Liver (tissue), 8 donors: ENCODE measurements at regions not wholly inside any gene's neighbourhood (a gene's known extent, or its start where the extent isn't known, plus 50 kb on each side); places are given as distances from the start of the nearest gene placed in this dataset.

Experiments
- DNase-seq: peaks from one replicate; pipeline ENCODE4 v3.0.0-alpha.2; 2017; ENCODE audit warnings: low spot score
- H3K27ac ChIP-seq, 2 donors: one replicate each; pipeline ENCODE4 v1.7.0; 2013; ENCODE audit warnings: inconsistent platforms in 2 of 2, low read length in 2 of 2, control low read depth in 1 of 2, low read depth in 1 of 2, mild to moderate bottlenecking in 1 of 2
- H3K27me3 ChIP-seq, 4 donors: one replicate each; pipeline versions ENCODE4 v1.6.1 to v1.7.0; 2013; ENCODE audit warnings: low read length in 3 of 4, inconsistent platforms in 1 of 4, mild to moderate bottlenecking in 1 of 4, moderate library complexity in 1 of 4; ENCODE audit not compliant: control insufficient read depth in 4 of 4, insufficient read depth in 4 of 4
- H3K36me3 ChIP-seq, 4 donors: one replicate each; pipeline versions ENCODE4 v1.6.1 to v1.7.0; 2013; ENCODE audit warnings: low read length in 3 of 4, mild to moderate bottlenecking in 3 of 4, low read depth in 1 of 4, moderate library complexity in 1 of 4; ENCODE audit not compliant: control insufficient read depth in 4 of 4, insufficient read depth in 3 of 4
- H3K4me1 ChIP-seq, 4 donors: one replicate each; pipeline versions ENCODE4 v1.6.1 to v1.7.0; 2013; ENCODE audit warnings: low read length in 3 of 4, mild to moderate bottlenecking in 3 of 4, moderate library complexity in 1 of 4; ENCODE audit not compliant: control insufficient read depth in 4 of 4, insufficient read depth in 4 of 4
- H3K4me3 ChIP-seq, 3 donors: one replicate each; pipeline versions ENCODE4 v1.6.1 to v1.7.0; 2013; ENCODE audit warnings: low read length in 3 of 3, control low read depth in 1 of 3, low read depth in 1 of 3, mild to moderate bottlenecking in 1 of 3
- H3K9ac ChIP-seq, 2 donors: one replicate each; pipeline ENCODE4 v1.7.0; 2013; ENCODE audit warnings: low read length in 2 of 2, mild to moderate bottlenecking in 2 of 2, moderate library complexity in 2 of 2, control low read depth in 1 of 2, low read depth in 1 of 2
- H3K9me3 ChIP-seq, 4 donors: one replicate each; pipeline versions ENCODE4 v1.6.1 to v1.7.0; 2013; ENCODE audit warnings: low read length in 3 of 4; ENCODE audit not compliant: control insufficient read depth in 4 of 4
- ATF3 ChIP-seq: IDR thresholded peaks from 2 replicates; pipeline ENCODE4 v1.6.1; 2016; ENCODE audit warnings: antibody characterized with exemption
- CTCF ChIP-seq: fragments of 150-350 bp; IDR thresholded peaks from 2 replicates; pipeline ENCODE4 v1.5.1; 2017; ENCODE audit warnings: improper control_type of control experiment, low read depth, low read length; ENCODE audit not compliant: missing input control
- EGR1 ChIP-seq, 2 donors: IDR thresholded peaks; 2 replicates each; pipeline ENCODE4 v1.6.1; 2016 to 2018; ENCODE audit warnings: antibody characterized with exemption in 2 of 2, low read depth in 2 of 2
- FOXA1 ChIP-seq: IDR thresholded peaks from 2 replicates; pipeline ENCODE4 v1.6.1; 2016; ENCODE audit warnings: antibody characterized with exemption
- FOXA2 ChIP-seq: IDR thresholded peaks from 2 replicates; pipeline ENCODE4 v1.6.1; 2016; ENCODE audit warnings: antibody characterized with exemption
- GABPA ChIP-seq, 2 donors: IDR thresholded peaks in 1 of 2; conservative IDR thresholded peaks in 1 of 2; 2 replicates each; pipeline ENCODE4 v1.6.1; 2016; ENCODE audit warnings: antibody characterized with exemption in 2 of 2, mild to moderate bottlenecking in 1 of 2, moderate library complexity in 1 of 2
- HNF4G ChIP-seq: IDR thresholded peaks from 2 replicates; pipeline ENCODE4 v1.6.1; 2016; ENCODE audit warnings: antibody characterized with exemption
- JUND ChIP-seq, 2 donors: IDR thresholded peaks; 2 replicates each; pipeline ENCODE4 v1.6.1; 2016; ENCODE audit warnings: antibody characterized with exemption in 2 of 2
- MAX ChIP-seq: IDR thresholded peaks from 2 replicates; pipeline ENCODE4 v1.6.1; 2016; ENCODE audit warnings: antibody characterized with exemption
- NR2F2 ChIP-seq: IDR thresholded peaks from 2 replicates; pipeline ENCODE4 v1.6.1; 2016; ENCODE audit warnings: antibody characterized with exemption
- RAD21 ChIP-seq, 2 donors: IDR thresholded peaks; 2 replicates each; pipeline ENCODE4 v1.6.1; 2016; ENCODE audit warnings: antibody characterized with exemption in 2 of 2, mild to moderate bottlenecking in 2 of 2
- REST ChIP-seq: IDR thresholded peaks from 2 replicates; pipeline ENCODE4 v1.6.1; 2016; ENCODE audit warnings: antibody characterized with exemption, mild to moderate bottlenecking
- RXRA ChIP-seq, 2 donors: IDR thresholded peaks; 2 replicates each; pipeline ENCODE4 v1.6.1; 2017 to 2018; ENCODE audit warnings: antibody characterized with exemption in 2 of 2, mild to moderate bottlenecking in 1 of 2
- SP1 ChIP-seq: IDR thresholded peaks from 2 replicates; pipeline ENCODE4 v1.6.1; 2018; ENCODE audit warnings: antibody characterized with exemption, mild to moderate bottlenecking
- TAF1 ChIP-seq: conservative IDR thresholded peaks from 2 replicates; pipeline ENCODE4 v1.6.1; 2016; ENCODE audit warnings: antibody characterized with exemption, mild to moderate bottlenecking
- YY1 ChIP-seq: IDR thresholded peaks from 2 replicates; pipeline ENCODE4 v1.6.1; 2016; ENCODE audit warnings: antibody characterized with exemption, mild to moderate bottlenecking
- ZBTB33 ChIP-seq: IDR thresholded peaks from 2 replicates; pipeline ENCODE4 v1.6.1; 2016; ENCODE audit warnings: antibody characterized with exemption
- WGBS: extraction: QIAGEN DNeasy Blood & Tissue Kit; methylation state at CpG from one replicate; pipeline ENCODE4 v1.1.7; 2013; 5-methylcytosine and 5-hydroxymethylcytosine counted together
- donor health status: healthy.
- donor health status: healthy.
- donor health status: healthy.
- donor health status: healthy.
- donor health status: healthy.

- no peak overlapping the region for H3K27ac ChIP-seq
- H3K9ac ChIP-seq, result no peak overlapping the region
- no peaks in the 10 kb centered on the region for H3K9me3 ChIP-seq
- TF ChIP-seq FOXA2 (no peak), YY1 (no peak), JUND (IDR thresholded peaks at IDR 0.05) (no peak), CTCF (no peak)
- H3K4me3 ChIP-seq, result no peak overlapping the region
- WGBS, result 88% methylated on average over 7 of the region's 7 CpGs
- no peaks in the 10 kb centered on the region for H3K4me1 ChIP-seq
- H3K36me3 ChIP-seq, result no peaks in the 10 kb centered on the region
- H3K27me3 ChIP-seq, result no peaks in the 10 kb centered on the region
- no peak for DNase-seq
These were observed 165.2 kb downstream of the TRIB2 start for GRCh38 chr2:12881952-12882351.

- Histone ChIP-seq H3K9ac (no peak overlapping the region), H3K4me1 (no peaks in the 10 kb centered on the region), H3K27me3 (no peaks in the 10 kb centered on the region), H3K36me3 (no peaks in the 10 kb centered on the region), H3K27ac (no peak overlapping the region), H3K9me3 (no peaks in the 10 kb centered on the region), H3K4me3 (no peak overlapping the region)
- 36% methylated on average over 2 of the region's 2 CpGs for WGBS
- TF ChIP-seq YY1, result no peak
- no peak for TF ChIP-seq ZBTB33
- no peak for TF ChIP-seq MAX
- TF ChIP-seq FOXA1, result no peak
- TF ChIP-seq TAF1, result no peak
- no peak for TF ChIP-seq RXRA (IDR thresholded peaks at IDR 0.05)
- no peak for TF ChIP-seq NR2F2
- no peak for TF ChIP-seq JUND (IDR thresholded peaks at IDR 0.05)
- no peak for TF ChIP-seq ATF3
- TF ChIP-seq EGR1 (IDR thresholded peaks at IDR 0.05; ENCODE audit: low read depth in 2 of 2), result no peak
- TF ChIP-seq HNF4G, result no peak
- no peak for TF ChIP-seq SP1
- no peak for DNase-seq
These were observed 165.7 kb downstream of the TRIB2 start for GRCh38 chr2:12882393-12882792.

GRCh38 chr2:12883906-12884305, 167.2 kb downstream of the TRIB2 start:
- H3K9me3 ChIP-seq, result no peaks in the 10 kb centered on the region
- no peak overlapping the region for H3K9ac ChIP-seq
- no peak overlapping the region for H3K4me3 ChIP-seq
- no peaks in the 10 kb centered on the region for H3K4me1 ChIP-seq
- 60% methylated on average over 2 of the region's 2 CpGs for WGBS
- no peak for DNase-seq
- H3K27ac ChIP-seq, result no peak overlapping the region
- no peaks in the 10 kb centered on the region for H3K27me3 ChIP-seq
- no peaks in the 10 kb centered on the region for H3K36me3 ChIP-seq
- TF ChIP-seq NR2F2 (no peak), YY1 (no peak), ZBTB33 (no peak), ATF3 (no peak), FOXA1 (no peak), REST (no peak), GABPA (IDR thresholded peaks at IDR 0.05 in 1 of 2, conservative IDR thresholded peaks at IDR 0.05 in 1 of 2) (no peak), RAD21 (IDR thresholded peaks at IDR 0.05) (no peak), HNF4G (no peak), SP1 (no peak)
